ENCODE measurements at regions not wholly inside any gene's neighbourhood (a gene's known extent, or its start where the extent isn't known, plus 50 kb on each side); places are given as distances from the start of the nearest gene placed in this dataset.
A peak's percentile ranks its signal among the peaks of the same experiment; 100 is the strongest.

GRCh38 chr3:154801729-154802128 lies 278.4 kb upstream of the MME start:
- Histone ChIP-seq H3K27me3 (ENCODE audit: control insufficient read depth, insufficient read depth, low read length) (no peaks in the 10 kb centered on the region), H3K4me3 (ENCODE audit: low read depth, low read length) (no peak overlapping the region), H3K36me3 (ENCODE audit: control insufficient read depth, insufficient read depth, low read length) (no peaks in the 10 kb centered on the region)
- TF ChIP-seq CTCF (IDR thresholded peaks at IDR 0.05; ENCODE audit: insufficient read depth, low read depth, low read length) = no peak
- CTCF ChIA-PET = no interaction called here
- no peak for DNase-seq (ENCODE audit: low read depth)
- POLR2A ChIA-PET = no interaction called here

- H3K36me3 ChIP-seq (ENCODE audit: control insufficient read depth, insufficient read depth, low read length) = no peaks in the 10 kb centered on the region
- no peaks in the 10 kb centered on the region for H3K27me3 ChIP-seq (ENCODE audit: control insufficient read depth, insufficient read depth, low read length)
- ChIA-PET CTCF (no interaction called here), POLR2A (no interaction called here)
- no peak for DNase-seq (ENCODE audit: low read depth)
- no peak overlapping the region for H3K4me3 ChIP-seq (ENCODE audit: low read depth, low read length)
- no peak for TF ChIP-seq CTCF (IDR thresholded peaks at IDR 0.05; ENCODE audit: insufficient read depth, low read depth, low read length)
Measured at GRCh38 chr3:154799800-154800199, 280.3 kb upstream of the MME start.

- no peak overlapping the region for H3K4me3 ChIP-seq (ENCODE audit: low read depth, low read length)
- TF ChIP-seq CTCF (IDR thresholded peaks at IDR 0.05; ENCODE audit: insufficient read depth, low read depth, low read length) = no peak
- ChIA-PET POLR2A (interaction anchor here (1.0 kb wide), 1 partner anchor 36 kb away, joined by 3 read pairs; no protein-coding TSS in a partner anchor), CTCF (interaction anchor here (0.6 to 0.8 kb wide), 2 partner anchors 34 to 276 kb away, joined by 3 to 4 read pairs; no protein-coding TSS in a partner anchor)
- DNase-seq (ENCODE audit: low read depth) = peak; percentile 78
- H3K36me3 ChIP-seq (ENCODE audit: control insufficient read depth, insufficient read depth, low read length) = no peaks in the 10 kb centered on the region
- no peaks in the 10 kb centered on the region for H3K27me3 ChIP-seq (ENCODE audit: control insufficient read depth, insufficient read depth, low read length)
Measured at GRCh38 chr3:154795582-154795981, 284.5 kb upstream of the MME start.

- CTCF ChIA-PET = interaction anchor here (0.8 to 0.9 kb wide), 2 partner anchors 14 to 276 kb away, joined by 3 to 4 read pairs; no protein-coding TSS in a partner anchor
- TF ChIP-seq CTCF (IDR thresholded peaks at IDR 0.05; ENCODE audit: insufficient read depth, low read depth, low read length) = no peak
- no peak for DNase-seq (ENCODE audit: low read depth)
- Histone ChIP-seq H3K36me3 (ENCODE audit: control insufficient read depth, insufficient read depth, low read length) (no peaks in the 10 kb centered on the region), H3K4me3 (ENCODE audit: low read depth, low read length) (no peak overlapping the region), H3K27me3 (ENCODE audit: control insufficient read depth, insufficient read depth, low read length) (no peaks in the 10 kb centered on the region)
- POLR2A ChIA-PET = interaction anchor here (0.7 to 1.0 kb wide), 2 partner anchors 12 to 37 kb away, joined by 3 to 12 read pairs; no protein-coding TSS in a partner anchor
Measured at GRCh38 chr3:154794814-154795445, 285.2 kb upstream of the MME start.

DNA sequence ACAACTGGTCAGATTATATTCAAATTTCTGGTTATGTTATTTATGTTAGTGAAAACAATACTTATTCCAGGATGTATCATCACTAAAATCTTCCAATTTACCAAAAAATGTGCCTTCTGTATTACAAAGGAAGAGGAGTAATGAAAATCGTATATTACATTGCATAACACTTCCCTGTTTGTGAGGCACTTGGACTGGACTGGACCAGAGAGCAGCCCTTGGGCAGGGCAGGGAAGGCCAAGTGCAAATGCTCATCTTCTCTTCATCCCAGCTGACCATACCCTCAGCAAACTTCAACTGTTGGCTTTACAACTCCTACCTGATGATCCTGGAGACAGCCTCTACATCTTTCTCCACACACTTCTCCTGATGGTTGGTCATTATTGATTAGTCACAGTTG lies 285.7 kb upstream of the MME start:
- Histone ChIP-seq H3K27me3 (ENCODE audit: control insufficient read depth, insufficient read depth, low read length) (no peaks in the 10 kb centered on the region), H3K36me3 (ENCODE audit: control insufficient read depth, insufficient read depth, low read length) (no peaks in the 10 kb centered on the region), H3K4me3 (ENCODE audit: low read depth, low read length) (no peak overlapping the region)
- no peak for TF ChIP-seq CTCF (IDR thresholded peaks at IDR 0.05; ENCODE audit: insufficient read depth, low read depth, low read length)
- CTCF ChIA-PET = interaction anchor here (0.9 kb wide), 1 partner anchor 13 kb away, joined by 4 read pairs; no protein-coding TSS in a partner anchor
- no peak for DNase-seq (ENCODE audit: low read depth)
- POLR2A ChIA-PET = interaction anchor here (0.5 to 0.7 kb wide), 2 partner anchors 11 to 487 kb away, joined by 3 to 12 read pairs; no protein-coding TSS in a partner anchor

Data from BJ (cell line).